ENCODE measurements at regions not wholly inside any gene's neighbourhood (a gene's known extent, or its start where the extent isn't known, plus 50 kb on each side); places are given as distances from the start of the nearest gene placed in this dataset.

- Histone ChIP-seq H3K4me3 (no peak overlapping the region), H3K27me3 (replicated peaks; ENCODE audit: insufficient read depth) (no peaks in the 10 kb centered on the region), H3K36me3 (no peaks in the 10 kb centered on the region), H3K9me3 (no peaks in the 10 kb centered on the region), H3K4me1 (ENCODE audit: control insufficient read depth in 1 of 2, low read depth in 2 of 2) (no peaks in the 10 kb centered on the region), H3K27ac (no peak overlapping the region)
- no peak for DNase-seq (ENCODE audit: low spot score)
- TF ChIP-seq CTCF (IDR thresholded peaks at IDR 0.05): no peak
- ATAC-seq (ENCODE audit: insufficient number of reproducible peaks, low FRiP score, low read depth): no peak
These were observed 200.6 kb upstream of the GPC6 start for GRCh38 chr13:93025984-93026383.

DNA sequence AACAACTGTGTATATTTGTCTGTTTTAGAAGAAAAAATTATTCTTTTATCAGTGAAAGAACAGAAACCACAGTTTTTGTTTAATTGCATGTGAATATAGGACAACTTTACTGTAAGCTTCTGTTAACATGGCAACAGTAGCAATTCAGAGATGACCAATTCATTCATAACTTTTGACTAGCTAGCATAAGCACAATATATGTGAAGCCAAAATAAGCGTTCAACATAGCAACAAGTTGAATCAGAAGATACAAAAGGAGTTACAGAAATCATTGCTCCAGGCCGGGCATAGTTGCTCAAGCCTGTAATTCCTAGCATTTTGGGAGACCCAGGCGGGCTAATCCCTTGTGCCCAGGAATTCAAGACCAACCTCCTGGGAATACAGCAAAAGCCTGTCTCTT, 197.1 kb upstream of the GPC6 start:
- TF ChIP-seq CTCF (IDR thresholded peaks at IDR 0.05): no peak
- DNase-seq (ENCODE audit: low spot score) (no peak), ATAC-seq (ENCODE audit: insufficient number of reproducible peaks, low FRiP score, low read depth) (peak; percentile 58)

DNA sequence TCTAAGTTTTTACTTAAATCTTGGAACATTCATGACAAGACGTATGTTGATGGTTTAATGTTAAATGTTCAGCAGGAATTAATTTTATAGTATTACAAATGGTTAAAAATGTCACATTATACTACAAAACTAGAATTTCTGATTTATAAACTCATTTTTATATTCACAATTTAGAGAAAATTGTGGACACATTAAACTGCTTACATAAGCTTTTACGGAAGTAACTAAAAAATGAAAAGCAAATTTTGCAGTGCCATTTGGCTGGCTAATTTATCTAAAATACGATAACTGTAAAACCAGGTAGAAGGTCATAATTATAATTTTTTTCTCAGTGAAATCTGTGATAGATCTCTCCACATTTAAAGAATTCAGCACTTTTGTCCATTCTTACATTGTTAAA, 190.2 kb upstream of the GPC6 start:
- TF ChIP-seq CTCF (IDR thresholded peaks at IDR 0.05): no peak
- H3K36me3 ChIP-seq: no peaks in the 10 kb centered on the region
- H3K4me1 ChIP-seq (ENCODE audit: control insufficient read depth in 1 of 2, low read depth in 2 of 2): no peaks in the 10 kb centered on the region
- H3K9me3 ChIP-seq: no peaks in the 10 kb centered on the region
- no peak overlapping the region for H3K4me3 ChIP-seq
- no peaks in the 10 kb centered on the region for H3K27me3 ChIP-seq (replicated peaks; ENCODE audit: insufficient read depth)
- DNase-seq (ENCODE audit: low spot score) (no peak), ATAC-seq (ENCODE audit: insufficient number of reproducible peaks, low FRiP score, low read depth) (no peak)
- H3K27ac ChIP-seq: no peak overlapping the region

More for the DNA sequence above, 197.1 kb upstream of the GPC6 start:
- Histone ChIP-seq H3K9me3 (no peaks in the 10 kb centered on the region), H3K4me1 (ENCODE audit: control insufficient read depth in 1 of 2, low read depth in 2 of 2) (no peaks in the 10 kb centered on the region), H3K36me3 (no peaks in the 10 kb centered on the region), H3K27ac (no peak overlapping the region), H3K27me3 (replicated peaks; ENCODE audit: insufficient read depth) (no peaks in the 10 kb centered on the region), H3K4me3 (no peak overlapping the region)

DNA sequence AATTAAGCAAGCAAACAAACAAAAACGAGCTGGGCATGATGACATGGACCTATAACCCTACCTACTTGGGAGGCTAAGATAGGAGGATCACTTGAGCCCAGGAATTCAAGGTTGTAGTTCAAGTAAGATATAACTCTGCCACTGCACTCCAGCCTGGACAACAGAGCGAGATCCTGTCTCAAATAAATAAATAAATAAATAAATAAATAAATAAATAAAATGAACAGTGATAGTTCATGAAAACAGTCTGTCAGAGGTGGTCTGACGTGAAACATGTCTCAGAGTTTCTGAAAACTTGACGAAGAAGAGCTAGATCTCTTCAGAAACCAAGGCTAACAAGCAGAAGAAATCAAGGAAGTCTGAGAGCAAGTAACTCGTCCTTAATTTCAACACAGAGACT, 188.8 kb upstream of the GPC6 start:
- Histone ChIP-seq H3K27me3 (replicated peaks; ENCODE audit: insufficient read depth) (no peaks in the 10 kb centered on the region), H3K9me3 (no peaks in the 10 kb centered on the region), H3K27ac (no peak overlapping the region), H3K4me1 (ENCODE audit: control insufficient read depth in 1 of 2, low read depth in 2 of 2) (no peaks in the 10 kb centered on the region), H3K4me3 (no peak overlapping the region), H3K36me3 (no peaks in the 10 kb centered on the region)
- ATAC-seq (ENCODE audit: insufficient number of reproducible peaks, low FRiP score, low read depth) (no peak), DNase-seq (ENCODE audit: low spot score) (no peak)
- no peak for TF ChIP-seq CTCF (IDR thresholded peaks at IDR 0.05)

DNA sequence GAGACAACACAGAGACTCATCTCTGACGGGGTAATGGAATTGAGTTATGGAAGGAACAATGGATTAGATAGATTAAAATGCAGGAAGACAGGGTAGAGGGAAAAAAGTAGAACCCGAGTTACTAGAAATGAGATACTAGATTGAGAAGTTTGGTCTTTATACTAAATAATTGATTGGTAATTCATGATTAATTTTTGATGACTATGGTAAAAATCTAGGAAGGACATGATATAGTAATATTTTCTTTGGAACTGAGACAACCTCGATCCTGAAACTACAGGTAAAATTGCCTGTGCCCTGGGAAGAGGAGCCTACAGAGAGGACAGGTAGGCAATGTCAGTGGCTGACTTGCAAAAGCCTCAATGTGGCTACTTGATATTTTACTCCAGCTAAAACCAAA, 188.4 kb upstream of the GPC6 start:
- TF ChIP-seq CTCF (IDR thresholded peaks at IDR 0.05): no peak
- no peaks in the 10 kb centered on the region for H3K9me3 ChIP-seq
- DNase-seq (ENCODE audit: low spot score) (no peak), ATAC-seq (ENCODE audit: insufficient number of reproducible peaks, low FRiP score, low read depth) (no peak)
- H3K4me3 ChIP-seq: no peak overlapping the region
- no peaks in the 10 kb centered on the region for H3K4me1 ChIP-seq (ENCODE audit: control insufficient read depth in 1 of 2, low read depth in 2 of 2)
- no peaks in the 10 kb centered on the region for H3K36me3 ChIP-seq
- H3K27ac ChIP-seq: no peak overlapping the region
- no peaks in the 10 kb centered on the region for H3K27me3 ChIP-seq (replicated peaks; ENCODE audit: insufficient read depth)
